D721Med (cell line): ENCODE measurements at regions not wholly inside any gene's neighbourhood (a gene's known extent, or its start where the extent isn't known, plus 50 kb on each side); places are given as distances from the start of the nearest gene placed in this dataset.
"Not testable (repeated sequence)": the region's sequence is repeated elsewhere in the genome, so short reads cannot be mapped to it uniquely, and the experiment has no call there.

Experiments
- DNase-seq: peaks from one replicate; pipeline ENCODE4 v3.0.0; 2011; ENCODE audit warnings: low spot score; ENCODE audit not compliant: insufficient read length
- FAIRE-seq: peaks from 2 replicates; lab custom pipeline; 2011; peaks lifted over from hg19 to GRCh38; lab: Jason Lieb, UNC
- CTCF ChIP-seq: IDR thresholded peaks from 2 replicates; pipeline ENCODE4 v1.5.1; 2012; ENCODE audit warnings: mild to moderate bottlenecking, control low read depth; ENCODE audit not compliant: insufficient read depth; ENCODE audit errors: missing control alignments

DNA sequence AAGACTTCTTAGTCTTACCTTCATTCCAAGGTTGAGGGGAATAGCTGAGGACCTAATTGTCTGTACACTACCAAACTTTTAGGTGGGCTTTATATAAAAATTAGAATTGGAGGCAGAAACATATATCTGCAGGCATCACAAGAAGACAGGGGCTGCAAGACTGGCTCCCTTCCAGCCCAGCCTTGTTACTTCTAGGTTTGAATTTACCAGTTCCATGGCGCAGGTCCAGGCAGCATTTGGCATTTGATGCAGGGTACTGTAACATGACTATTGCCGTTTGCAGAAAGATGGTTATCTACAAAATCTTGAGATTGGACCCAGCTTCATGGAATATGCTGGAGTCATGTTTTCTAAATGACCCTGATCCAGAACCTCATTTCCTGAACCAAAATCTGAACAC, 105.4 kb upstream of the RHOBTB1 start:
- FAIRE-seq = no peak
- DNase-seq = no peak

DNA sequence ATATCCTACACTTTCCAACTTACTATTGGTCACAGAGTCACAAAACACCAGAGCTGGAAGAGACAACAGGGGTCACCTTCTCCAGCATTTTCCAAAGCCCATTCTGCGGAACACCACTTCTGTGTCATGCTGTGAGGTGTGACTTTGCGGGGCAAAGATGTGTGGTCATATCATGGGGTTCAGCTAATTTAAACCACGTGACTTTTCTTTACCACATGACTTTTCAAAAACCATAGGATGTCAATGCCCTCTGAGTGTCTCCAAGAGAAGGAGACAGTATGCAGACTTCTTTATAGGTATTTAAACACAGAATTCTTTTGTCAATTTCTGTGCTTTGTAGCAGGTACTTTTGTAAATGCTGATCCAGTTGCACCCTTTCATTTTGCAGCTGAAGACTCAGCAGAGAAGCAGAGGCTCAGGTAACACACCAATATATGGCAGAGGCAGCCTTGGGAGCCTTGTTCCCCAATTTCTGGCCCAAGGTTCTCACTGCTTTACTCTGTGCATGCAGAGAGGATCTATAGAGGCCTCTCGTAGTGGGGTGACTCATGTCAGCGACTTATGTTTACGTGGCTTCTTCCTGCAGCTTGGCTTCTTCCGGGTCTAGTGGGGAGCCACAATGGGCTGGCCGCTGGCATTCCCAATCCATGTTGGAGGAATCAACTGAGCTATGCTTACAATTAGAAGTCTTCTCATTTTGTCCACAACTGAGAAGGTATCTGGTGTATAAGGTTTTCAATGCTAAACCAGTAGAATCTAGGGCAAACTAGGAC, 104.0 kb upstream of the RHOBTB1 start:
- DNase-seq (no peak), FAIRE-seq (no peak)
- no peak for TF ChIP-seq CTCF

More for the DNA sequence above, 105.4 kb upstream of the RHOBTB1 start:
- no peak for TF ChIP-seq CTCF

GRCh38 chr10:61047081-61047480, 103.1 kb upstream of the RHOBTB1 start:
- FAIRE-seq = no peak
- DNase-seq = no peak
- TF ChIP-seq CTCF = no peak

DNA sequence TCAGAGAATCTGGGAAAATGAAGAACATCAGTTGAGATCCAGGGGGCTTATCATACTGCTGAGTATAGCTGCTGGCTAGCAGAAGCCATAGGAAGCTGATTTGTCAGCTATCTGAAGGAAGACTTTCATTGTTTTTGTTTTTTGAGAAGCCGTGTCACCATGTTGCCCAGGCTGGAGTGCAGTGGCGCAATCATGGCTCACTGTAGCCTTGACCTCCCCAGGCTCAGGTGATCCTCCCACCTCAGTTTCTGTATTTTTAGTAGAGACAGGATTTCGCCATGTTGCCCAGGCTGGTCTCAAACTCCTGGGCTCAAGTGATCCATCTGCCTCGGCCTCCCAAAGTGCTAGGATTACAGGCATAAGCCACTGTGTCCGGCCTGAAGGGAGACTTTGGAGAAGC, 101.5 kb upstream of the RHOBTB1 start:
- FAIRE-seq, DNase-seq: not testable (repeated sequence)

- FAIRE-seq (no peak), DNase-seq (no peak)
- TF ChIP-seq CTCF = no peak
These were observed 98.5 kb upstream of the RHOBTB1 start for GRCh38 chr10:61042533-61042932.

DNA sequence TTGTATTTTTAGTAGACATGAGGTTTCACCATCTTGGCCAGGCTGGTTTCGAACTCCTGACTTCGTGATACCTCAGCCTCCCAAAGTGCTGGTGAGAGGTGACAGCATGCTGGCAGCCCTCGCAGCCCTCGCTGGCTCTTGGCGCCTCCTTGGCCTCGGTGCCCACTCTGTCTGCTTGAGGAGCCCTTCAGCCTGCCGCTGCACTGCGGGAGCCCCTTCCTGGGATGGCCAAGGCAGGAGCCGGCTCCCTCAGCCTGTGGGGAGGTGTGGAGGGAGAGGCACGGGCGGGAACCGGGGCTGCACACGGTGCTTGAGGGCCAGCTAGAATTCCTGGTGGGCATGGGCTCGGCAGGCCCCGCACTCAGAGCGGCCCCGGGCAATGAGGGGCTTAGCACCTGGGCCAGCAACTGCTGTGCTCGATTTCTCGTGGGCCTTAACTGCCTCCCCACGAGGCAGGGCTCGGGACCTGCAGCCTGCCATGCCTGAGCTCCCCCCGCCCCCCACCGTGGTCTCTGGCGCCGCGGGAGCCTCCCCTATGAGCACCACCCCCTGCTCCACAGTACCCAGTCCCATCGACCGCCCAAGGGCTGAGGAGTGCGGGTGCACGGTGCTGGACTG, 96.5 kb upstream of the RHOBTB1 start:
- no peak for FAIRE-seq
- DNase-seq = no peak
- TF ChIP-seq CTCF = no peak

- FAIRE-seq = no peak
- no peak for DNase-seq
- no peak for TF ChIP-seq CTCF
These were observed 95.9 kb upstream of the RHOBTB1 start for GRCh38 chr10:61039868-61040267.

DNA sequence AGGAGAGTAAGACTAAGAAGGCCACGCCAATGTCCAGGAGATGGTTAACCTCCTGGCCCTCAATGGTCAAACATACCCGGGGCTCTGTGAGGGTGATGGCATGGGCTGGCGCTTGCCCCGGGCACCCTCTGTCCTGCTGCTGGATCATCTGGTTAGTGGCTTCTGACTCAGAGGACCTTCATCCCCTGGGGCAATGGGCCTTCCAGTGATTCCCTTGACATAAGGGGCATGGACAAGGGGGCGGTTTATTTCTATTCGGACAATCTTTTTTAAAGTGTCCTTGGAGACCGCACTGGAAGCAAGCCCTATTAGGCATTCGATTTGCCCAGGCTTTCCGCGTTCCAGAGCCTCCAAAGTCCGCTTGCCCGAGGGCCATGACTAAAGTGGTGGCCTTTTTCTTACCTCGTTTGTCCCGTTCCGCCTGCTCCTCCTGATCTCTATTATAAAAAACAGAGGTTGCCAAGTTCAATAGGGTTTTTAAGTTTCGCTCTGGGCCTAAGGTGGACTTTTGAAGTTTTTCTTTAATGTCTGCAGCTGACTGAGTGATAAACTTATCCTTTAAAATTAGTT, 93.4 kb upstream of the RHOBTB1 start:
- DNase-seq = not testable (repeated sequence)

GRCh38 chr10:61036148-61036547, 92.2 kb upstream of the RHOBTB1 start:
- not testable (repeated sequence) for FAIRE-seq, DNase-seq

More for the DNA sequence above, 93.4 kb upstream of the RHOBTB1 start:
- FAIRE-seq = not testable (repeated sequence)
